HCT116 (cell line): ENCODE measurements at regions not wholly inside any gene's neighbourhood (a gene's known extent, or its start where the extent isn't known, plus 50 kb on each side); places are given as distances from the start of the nearest gene placed in this dataset.
A peak's percentile ranks its signal among the peaks of the same experiment; 100 is the strongest.

Source experiments
- ATAC-seq: fragments of 200-7000 bp; cut with Tn5 transposase; 2 replicates; pipeline ENCODE4 v1.9.1; 2020; ENCODE audit warnings: mild to moderate bottlenecking, moderate library complexity
- BruUV-seq: library from RNA; stranded (reverse); fragments of 400-500 nt; replicated peaks from 2 replicates; lab custom pipeline; 2021; lab: Mats Ljungman, UMichigan
- CTCF ChIA-PET: fragments of 300-600 bp; sonication (Branson Sonifier 250); formaldehyde crosslinking; loops from one replicate; lab custom pipeline; 2021; ENCODE audit warnings: antibody characterized with exemption; lab: Charles Lee
- POLR2A ChIA-PET: fragments of 300-600, 350-600 bp; sonication (Branson Sonifier 250); formaldehyde crosslinking; loops from one replicate; lab custom pipeline; 2021; ENCODE audit warnings: antibody characterized with exemption; lab: Charles Lee
- RAD21 ChIA-PET, 2 experiments: fragments of 300-600 bp; sonication (Branson Sonifier 250); formaldehyde crosslinking; loops; one replicate each; lab custom pipeline; 2023; ENCODE audit warnings: low total read pairs in 2 of 2; ENCODE audit not compliant: uncharacterized antibody in 2 of 2, unreplicated experiment in 2 of 2, low non-redundant PET in 1 of 2; lab: Charles Lee
- DNase-seq: peaks from one replicate; pipeline ENCODE4 v3.0.0-alpha.2; 2010; ENCODE audit warnings: low read depth, low spot score
- H2AFZ ChIP-seq: fragments of 200-600 bp; shearing (Covaris generic), sonication (generic); 2 replicates; pipeline ENCODE4 v1.6.1; 2017; ENCODE audit warnings: low read depth, mixed run types, mixed read lengths, antibody characterized with exemption, low read length; ENCODE audit not compliant: poor library complexity, severe bottlenecking
- H3K27ac ChIP-seq: 2 replicates; pipeline ENCODE4 v1.5.1; 2012; ENCODE audit warnings: low read depth, low read length
- H3K27me3 ChIP-seq: fragments of 200-600 bp; sonication (generic); 2 replicates; pipeline ENCODE4 v1.6.1; 2016; ENCODE audit warnings: mixed run types, low read length, mixed read lengths; ENCODE audit not compliant: insufficient read depth
- H3K36me3 ChIP-seq, 2 experiments: fragments of 200-500 bp in 1 of 2; fragments of 200-600 bp in 1 of 2; sonication (Bioruptor generic) in 1 of 2; sonication (generic) in 1 of 2; 2 replicates each; pipeline versions ENCODE4 v1.5.1 to v1.6.1; 2014 to 2016; ENCODE audit warnings: low read length in 2 of 2, inconsistent platforms in 1 of 2, mixed read lengths in 1 of 2, mixed run types in 1 of 2; ENCODE audit not compliant: insufficient read depth in 2 of 2, control insufficient read depth in 1 of 2
- H3K4me1 ChIP-seq, 2 experiments: fragments of 200-600 bp in 1 of 2; sonication (generic) in 1 of 2; 2 replicates each; pipeline versions ENCODE4 v1.5.1 to v1.6.1; 2012 to 2017; ENCODE audit warnings: low read length in 2 of 2, inconsistent platforms in 1 of 2, mild to moderate bottlenecking in 1 of 2, mixed read lengths in 1 of 2, mixed run types in 1 of 2, moderate library complexity in 1 of 2; ENCODE audit not compliant: insufficient read depth in 2 of 2, control insufficient read depth in 1 of 2
- H3K4me2 ChIP-seq: fragments of 200-600 bp; sonication (generic); 2 replicates; pipeline ENCODE4 v1.6.1; 2017; ENCODE audit warnings: mixed run types, low read length, mixed read lengths
- H3K4me3 ChIP-seq, 2 experiments: fragments of 200-600 bp in 1 of 2; sonication (generic) in 1 of 2; replicated peaks in 1 of 2; 2 replicates each; pipeline ENCODE4 v1.5.1; 2011 to 2016; ENCODE audit warnings: low read length in 2 of 2, control low read depth in 1 of 2, low read depth in 1 of 2, mild to moderate bottlenecking in 1 of 2, mixed read lengths in 1 of 2, mixed run types in 1 of 2
- H3K79me2 ChIP-seq: fragments of 200-600 bp; sonication (generic); 2 replicates; pipeline ENCODE4 v1.6.1; 2017; ENCODE audit warnings: mild to moderate bottlenecking, mixed run types, low read length, moderate library complexity, mixed read lengths; ENCODE audit not compliant: insufficient read depth
- H3K9ac ChIP-seq: fragments of 200-600 bp; sonication (generic); 2 replicates; pipeline ENCODE4 v1.6.1; 2016; ENCODE audit warnings: low read length, mixed read lengths
- H3K9me2 ChIP-seq: fragments of 200-600 bp; sonication (generic), shearing (Covaris generic); 2 replicates; pipeline ENCODE4 v1.6.1; 2017; ENCODE audit warnings: mixed run types, mild to moderate bottlenecking, moderate library complexity; ENCODE audit not compliant: insufficient read depth
- H3K9me3 ChIP-seq, 2 experiments: fragments of 200-500 bp in 1 of 2; fragments of 200-600 bp in 1 of 2; sonication (Bioruptor generic) in 1 of 2; sonication (generic) in 1 of 2; 2 replicates each; pipeline ENCODE4 v1.6.1; 2014 to 2017; ENCODE audit warnings: low read length in 2 of 2, mixed read lengths in 2 of 2, inconsistent platforms in 1 of 2, low read depth in 1 of 2, mild to moderate bottlenecking in 1 of 2, mixed run types in 1 of 2, moderate library complexity in 1 of 2; ENCODE audit not compliant: control insufficient read depth in 1 of 2, insufficient read depth in 1 of 2
- H4K20me1 ChIP-seq: fragments of 200-600 bp; sonication (generic), shearing (Covaris generic); 2 replicates; pipeline ENCODE4 v1.6.1; 2017; ENCODE audit warnings: mixed run types, mild to moderate bottlenecking, moderate library complexity; ENCODE audit not compliant: insufficient read depth
- CEBPB ChIP-seq: IDR thresholded peaks from 2 replicates; pipeline ENCODE4 v1.6.1; 2012; ENCODE audit warnings: low read depth
- EGR1 ChIP-seq: IDR thresholded peaks from 2 replicates; pipeline ENCODE4 v1.6.1; 2012; ENCODE audit warnings: low read depth
- FOSL1 ChIP-seq: IDR thresholded peaks from 2 replicates; pipeline ENCODE4 v1.6.1; 2012; ENCODE audit warnings: low read depth
- POLR2AphosphoS5 ChIP-seq: IDR thresholded peaks from 2 replicates; pipeline ENCODE4 v1.6.1; 2011; ENCODE audit warnings: mild to moderate bottlenecking, low read depth, low read length, moderate library complexity
- ZNF274 ChIP-seq: fragments of 200-500 bp; sonication (Bioruptor generic); IDR thresholded peaks from 2 replicates; pipeline ENCODE4 v1.6.1; 2014; ENCODE audit warnings: mild to moderate bottlenecking, low read depth, low read length, inconsistent platforms
- intact Hi-C: fragments of 100-400 bp; cut with micrococcal nuclease; formaldehyde crosslinking; loops from 2 replicates; pipeline ENCODE4 v1.10.0; 2022
- TF ChIP-seq, protein P1 (sequence below): IDR thresholded peaks from 2 replicates; pipeline ENCODE4 v1.6.1; 2012
- TF ChIP-seq, protein P2 (sequence below): IDR thresholded peaks from 2 replicates; pipeline ENCODE4 v1.6.1; 2012; ENCODE audit warnings: low read depth
- TF ChIP-seq, protein P3 (sequence below), 3 experiments: fragments of 200-600 bp in 1 of 3; sonication (generic) in 1 of 3; IDR thresholded peaks in 2 of 3; conservative IDR thresholded peaks in 1 of 3; 2 replicates each; pipeline ENCODE4 v1.5.1; 2012 to 2017; ENCODE audit warnings: low read depth in 2 of 3, low read length in 2 of 3, antibody characterized with exemption in 1 of 3, borderline replicate concordance in 1 of 3, control low read depth in 1 of 3, mild to moderate bottlenecking in 1 of 3, mixed read lengths in 1 of 3, mixed run types in 1 of 3, moderate library complexity in 1 of 3; ENCODE audit not compliant: insufficient read depth in 1 of 3
- TF ChIP-seq, protein P4 (sequence below): IDR thresholded peaks from 2 replicates; pipeline ENCODE4 v1.6.1; 2012

DNA sequence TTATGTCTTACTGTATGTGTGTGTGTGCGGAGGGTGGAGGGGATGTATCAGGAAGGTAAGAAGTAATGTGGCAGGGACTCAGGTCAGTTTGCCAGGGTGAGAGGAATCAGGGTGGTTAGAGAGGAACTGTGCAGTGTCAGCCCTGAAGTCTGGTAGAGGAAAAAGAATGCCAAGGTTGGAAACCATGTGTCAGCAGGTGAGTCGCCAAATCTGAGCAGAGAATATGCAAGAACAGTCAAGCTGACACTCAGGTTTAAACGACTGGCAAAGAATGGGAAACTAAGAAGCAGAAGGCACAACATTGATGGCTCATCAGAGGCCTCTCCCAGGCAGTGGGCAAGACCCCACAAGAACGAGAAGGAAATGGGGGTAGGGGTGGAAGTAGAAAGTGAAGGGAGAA, 107.5 kb upstream of the TBX18 start:
- H3K79me2 ChIP-seq = no peaks in the 10 kb centered on the region
- TF ChIP-seq, protein P1, sequence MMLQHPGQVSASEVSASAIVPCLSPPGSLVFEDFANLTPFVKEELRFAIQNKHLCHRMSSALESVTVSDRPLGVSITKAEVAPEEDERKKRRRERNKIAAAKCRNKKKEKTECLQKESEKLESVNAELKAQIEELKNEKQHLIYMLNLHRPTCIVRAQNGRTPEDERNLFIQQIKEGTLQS = no peak
- TF ChIP-seq FOSL1 = peak; percentile 14; the same call in 1 of the 2 replicates
- TF ChIP-seq, all 23 proteins: peak for 1
- H2AFZ ChIP-seq = no peak overlapping the region
- intact Hi-C loops = no loop called here
- DNase-seq (no peak), ATAC-seq (no peak)
- H3K9me3 ChIP-seq = no peaks in the 10 kb centered on the region
- no peak overlapping the region for H3K4me2 ChIP-seq
- H4K20me1 ChIP-seq = no peaks in the 10 kb centered on the region
- ChIA-PET CTCF (no interaction called here), POLR2A (no interaction called here), RAD21 (no interaction called here)
- H3K27ac ChIP-seq = no peak overlapping the region
- H3K4me3 ChIP-seq = no peak overlapping the region
- no peaks in the 10 kb centered on the region for H3K9me2 ChIP-seq
- no TSS peak for BruUV-seq
- H3K36me3 ChIP-seq = no peaks in the 10 kb centered on the region
- H3K27me3 ChIP-seq = peaks cover 4% of the 10 kb centered on the region; the same call in 1 of the 2 replicates
- no peaks in the 10 kb centered on the region for H3K4me1 ChIP-seq
- H3K9ac ChIP-seq = no peak overlapping the region

DNA sequence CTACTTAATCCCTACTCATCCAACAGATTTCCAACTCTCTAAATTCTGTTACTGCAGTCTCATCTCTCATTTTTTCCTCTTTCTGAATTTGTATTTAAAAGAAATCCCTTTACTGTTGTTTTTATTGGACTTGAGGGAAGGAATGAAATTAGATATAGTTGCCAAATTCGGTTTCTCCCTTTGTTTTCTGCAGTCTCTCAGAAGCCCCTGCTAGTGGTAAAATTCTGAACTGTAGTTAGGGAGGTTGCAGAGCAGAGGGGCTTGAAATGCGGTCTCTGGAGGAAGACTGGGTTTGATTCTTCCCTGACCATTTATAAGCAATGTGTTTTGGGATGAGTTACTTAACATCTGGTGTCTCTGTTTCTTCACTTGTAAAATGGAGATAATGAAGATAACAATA, 106.3 kb upstream of the TBX18 start:
- Histone ChIP-seq H3K27me3 (peaks cover 4% of the 10 kb centered on the region; the same call in 1 of the 2 replicates), H3K9ac (no peak overlapping the region), H3K36me3 (no peaks in the 10 kb centered on the region), H3K27ac (no peak overlapping the region), H3K4me2 (no peak overlapping the region), H3K4me3 (no peak overlapping the region), H2AFZ (no peak overlapping the region), H3K4me1 (no peaks in the 10 kb centered on the region), H4K20me1 (no peaks in the 10 kb centered on the region), H3K9me3 (no peaks in the 10 kb centered on the region), H3K79me2 (no peaks in the 10 kb centered on the region), H3K9me2 (no peaks in the 10 kb centered on the region; the same call in 1 of the 2 replicates)
- ATAC-seq = no peak
- POLR2A ChIA-PET = no interaction called here
- DNase-seq = no peak
- BruUV-seq = no TSS peak
- CTCF ChIA-PET = no interaction called here
- intact Hi-C loops = no loop called here
- RAD21 ChIA-PET = no interaction called here
- TF ChIP-seq, protein P2, sequence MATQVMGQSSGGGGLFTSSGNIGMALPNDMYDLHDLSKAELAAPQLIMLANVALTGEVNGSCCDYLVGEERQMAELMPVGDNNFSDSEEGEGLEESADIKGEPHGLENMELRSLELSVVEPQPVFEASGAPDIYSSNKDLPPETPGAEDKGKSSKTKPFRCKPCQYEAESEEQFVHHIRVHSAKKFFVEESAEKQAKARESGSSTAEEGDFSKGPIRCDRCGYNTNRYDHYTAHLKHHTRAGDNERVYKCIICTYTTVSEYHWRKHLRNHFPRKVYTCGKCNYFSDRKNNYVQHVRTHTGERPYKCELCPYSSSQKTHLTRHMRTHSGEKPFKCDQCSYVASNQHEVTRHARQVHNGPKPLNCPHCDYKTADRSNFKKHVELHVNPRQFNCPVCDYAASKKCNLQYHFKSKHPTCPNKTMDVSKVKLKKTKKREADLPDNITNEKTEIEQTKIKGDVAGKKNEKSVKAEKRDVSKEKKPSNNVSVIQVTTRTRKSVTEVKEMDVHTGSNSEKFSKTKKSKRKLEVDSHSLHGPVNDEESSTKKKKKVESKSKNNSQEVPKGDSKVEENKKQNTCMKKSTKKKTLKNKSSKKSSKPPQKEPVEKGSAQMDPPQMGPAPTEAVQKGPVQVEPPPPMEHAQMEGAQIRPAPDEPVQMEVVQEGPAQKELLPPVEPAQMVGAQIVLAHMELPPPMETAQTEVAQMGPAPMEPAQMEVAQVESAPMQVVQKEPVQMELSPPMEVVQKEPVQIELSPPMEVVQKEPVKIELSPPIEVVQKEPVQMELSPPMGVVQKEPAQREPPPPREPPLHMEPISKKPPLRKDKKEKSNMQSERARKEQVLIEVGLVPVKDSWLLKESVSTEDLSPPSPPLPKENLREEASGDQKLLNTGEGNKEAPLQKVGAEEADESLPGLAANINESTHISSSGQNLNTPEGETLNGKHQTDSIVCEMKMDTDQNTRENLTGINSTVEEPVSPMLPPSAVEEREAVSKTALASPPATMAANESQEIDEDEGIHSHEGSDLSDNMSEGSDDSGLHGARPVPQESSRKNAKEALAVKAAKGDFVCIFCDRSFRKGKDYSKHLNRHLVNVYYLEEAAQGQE = no peak
- no peak for TF ChIP-seq ZNF274
- TF ChIP-seq, protein P3, sequence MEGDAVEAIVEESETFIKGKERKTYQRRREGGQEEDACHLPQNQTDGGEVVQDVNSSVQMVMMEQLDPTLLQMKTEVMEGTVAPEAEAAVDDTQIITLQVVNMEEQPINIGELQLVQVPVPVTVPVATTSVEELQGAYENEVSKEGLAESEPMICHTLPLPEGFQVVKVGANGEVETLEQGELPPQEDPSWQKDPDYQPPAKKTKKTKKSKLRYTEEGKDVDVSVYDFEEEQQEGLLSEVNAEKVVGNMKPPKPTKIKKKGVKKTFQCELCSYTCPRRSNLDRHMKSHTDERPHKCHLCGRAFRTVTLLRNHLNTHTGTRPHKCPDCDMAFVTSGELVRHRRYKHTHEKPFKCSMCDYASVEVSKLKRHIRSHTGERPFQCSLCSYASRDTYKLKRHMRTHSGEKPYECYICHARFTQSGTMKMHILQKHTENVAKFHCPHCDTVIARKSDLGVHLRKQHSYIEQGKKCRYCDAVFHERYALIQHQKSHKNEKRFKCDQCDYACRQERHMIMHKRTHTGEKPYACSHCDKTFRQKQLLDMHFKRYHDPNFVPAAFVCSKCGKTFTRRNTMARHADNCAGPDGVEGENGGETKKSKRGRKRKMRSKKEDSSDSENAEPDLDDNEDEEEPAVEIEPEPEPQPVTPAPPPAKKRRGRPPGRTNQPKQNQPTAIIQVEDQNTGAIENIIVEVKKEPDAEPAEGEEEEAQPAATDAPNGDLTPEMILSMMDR (IDR thresholded peaks at IDR 0.05 in 2 of 3, conservative IDR thresholded peaks at IDR 0.05 in 1 of 3; ENCODE audit: borderline replicate concordance in 1 of 3, insufficient read depth in 1 of 3, low read depth in 2 of 3, low read length in 2 of 3) = no peak; a peak in 1 of 6 replicates
- TF ChIP-seq CEBPB = no peak
- no peak for TF ChIP-seq POLR2AphosphoS5
- TF ChIP-seq, protein P4, sequence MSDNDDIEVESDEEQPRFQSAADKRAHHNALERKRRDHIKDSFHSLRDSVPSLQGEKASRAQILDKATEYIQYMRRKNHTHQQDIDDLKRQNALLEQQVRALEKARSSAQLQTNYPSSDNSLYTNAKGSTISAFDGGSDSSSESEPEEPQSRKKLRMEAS = no peak
- no peak for TF ChIP-seq EGR1
